ENCODE measurements at regions not wholly inside any gene's neighbourhood (a gene's known extent, or its start where the extent isn't known, plus 50 kb on each side); places are given as distances from the start of the nearest gene placed in this dataset.
"Not testable (repeated sequence)": the region's sequence is repeated elsewhere in the genome, so short reads cannot be mapped to it uniquely, and the experiment has no call there.

GRCh38 chr5:99587983-99588382 lies 659.2 kb upstream of the CHD1 start:
- DNase-seq (ENCODE audit: low read depth): no peak

GRCh38 chr5:99586878-99587277 lies 658.1 kb upstream of the CHD1 start:
- DNase-seq (ENCODE audit: low read depth): no peak

- not testable (repeated sequence) for DNase-seq (ENCODE audit: low read depth)
Measured at GRCh38 chr5:99581204-99581603, 652.4 kb upstream of the CHD1 start.

GRCh38 chr5:99562937-99563627 lies 634.3 kb upstream of the CHD1 start:
- DNase-seq (ENCODE audit: low read depth): not testable (repeated sequence)

GRCh38 chr5:99553211-99553810 lies 624.5 kb upstream of the CHD1 start:
- DNase-seq (ENCODE audit: low read depth): no peak

GRCh38 chr5:99544356-99544755 lies 615.5 kb upstream of the CHD1 start:
- DNase-seq (ENCODE audit: low read depth): no peak

- DNase-seq (ENCODE audit: low read depth): no peak
Measured at GRCh38 chr5:99543841-99544240, 615.0 kb upstream of the CHD1 start.

- DNase-seq (ENCODE audit: low read depth): not testable (repeated sequence)
Measured at GRCh38 chr5:99534241-99534640, 605.4 kb upstream of the CHD1 start.

GRCh38 chr5:99521666-99522065 lies 592.9 kb upstream of the CHD1 start:
- not testable (repeated sequence) for DNase-seq (ENCODE audit: low read depth)

- DNase-seq (ENCODE audit: low read depth): not testable (repeated sequence)
Measured at GRCh38 chr5:99515864-99516490, 587.2 kb upstream of the CHD1 start.

- not testable (repeated sequence) for DNase-seq (ENCODE audit: low read depth)
Measured at GRCh38 chr5:99510237-99510866, 581.5 kb upstream of the CHD1 start.

- DNase-seq (ENCODE audit: low read depth): not testable (repeated sequence)
Measured at GRCh38 chr5:99509064-99509463, 580.3 kb upstream of the CHD1 start.

- not testable (repeated sequence) for DNase-seq (ENCODE audit: low read depth)
Measured at GRCh38 chr5:99495456-99495855, 566.6 kb upstream of the CHD1 start.

GRCh38 chr5:99478450-99478849 lies 549.6 kb upstream of the CHD1 start:
- DNase-seq (ENCODE audit: low read depth): not testable (repeated sequence)

- not testable (repeated sequence) for DNase-seq (ENCODE audit: low read depth)
Measured at GRCh38 chr5:99473328-99473727, 544.5 kb upstream of the CHD1 start.

GRCh38 chr5:99471726-99472125 lies 542.9 kb upstream of the CHD1 start:
- DNase-seq (ENCODE audit: low read depth): not testable (repeated sequence)

- not testable (repeated sequence) for DNase-seq (ENCODE audit: low read depth)
Measured at GRCh38 chr5:99471178-99471577, 542.4 kb upstream of the CHD1 start.

- not testable (repeated sequence) for DNase-seq (ENCODE audit: low read depth)
Measured at GRCh38 chr5:99470636-99471035, 541.8 kb upstream of the CHD1 start.

GRCh38 chr5:99460701-99461100 lies 531.9 kb upstream of the CHD1 start:
- DNase-seq (ENCODE audit: low read depth): no peak

GRCh38 chr5:99453196-99453595 lies 524.4 kb upstream of the CHD1 start:
- DNase-seq (ENCODE audit: low read depth): no peak

GRCh38 chr5:99449786-99450185 lies 521.0 kb upstream of the CHD1 start:
- no peak for DNase-seq (ENCODE audit: low read depth)

GRCh38 chr5:99445805-99446204 lies 517.0 kb upstream of the CHD1 start:
- DNase-seq (ENCODE audit: low read depth): no peak

- no peak for DNase-seq (ENCODE audit: low read depth)
Measured at GRCh38 chr5:99441235-99441634, 512.4 kb upstream of the CHD1 start.
